ENCODE measurements at regions not wholly inside any gene's neighbourhood (a gene's known extent, or its start where the extent isn't known, plus 50 kb on each side); places are given as distances from the start of the nearest gene placed in this dataset.

GRCh38 chr1:38778521-38778920, 81.1 kb downstream of the RRAGC start:
- no peak overlapping the region for H3K4me3 Mint-ChIP-seq
- no peaks in the 10 kb centered on the region for H3K9me3 Mint-ChIP-seq
- Histone ChIP-seq H2AFZ (no peak overlapping the region), H3K4me1 (ENCODE audit: insufficient read depth) (peaks cover 20% of the 10 kb centered on the region; the same call in 1 of the 2 replicates), H3K79me2 (replicated peaks; ENCODE audit: insufficient read depth) (no peaks in the 10 kb centered on the region), H3K9me2 (ENCODE audit: insufficient read depth) (no peaks in the 10 kb centered on the region), H4K20me1 (replicated peaks; ENCODE audit: insufficient read depth) (no peaks in the 10 kb centered on the region), H3F3A (replicated peaks; ENCODE audit: low read depth) (no peaks in the 10 kb centered on the region), H3K4me2 (no peak overlapping the region), H3K36me3 (ENCODE audit: insufficient read depth) (no peaks in the 10 kb centered on the region), H3K27ac (ENCODE audit: low read depth) (no peak overlapping the region), H3K4me3 (no peak overlapping the region), H3K27me3 (ENCODE audit: insufficient read depth) (no peaks in the 10 kb centered on the region)
- H3K4me1 Mint-ChIP-seq = peaks cover 19% of the 10 kb centered on the region
- ATAC-seq (no peak), DNase-seq (ENCODE audit: low spot score) (no peak)
- no peaks in the 10 kb centered on the region for H3K27me3 Mint-ChIP-seq (ENCODE audit: insufficient read depth, low read depth, poor library complexity)
- no peaks in the 10 kb centered on the region for H3K36me3 Mint-ChIP-seq (ENCODE audit: low read depth)
- TF ChIP-seq CREB1 (CRISPR knock-in tag; IDR thresholded peaks at IDR 0.05; ENCODE audit: low read depth) = no peak
- no peak for TF ChIP-seq JUNB (IDR thresholded peaks at IDR 0.05; ENCODE audit: unreplicated experiment)
- TF ChIP-seq REST (IDR thresholded peaks at IDR 0.05; ENCODE audit: unreplicated experiment) = no peak
- TF ChIP-seq ZNF114 (CRISPR knock-in tag; IDR thresholded peaks at IDR 0.05) = no peak
- no peak for TF ChIP-seq NANOG (IDR thresholded peaks at IDR 0.05; ENCODE audit: borderline replicate concordance)
- no peak for TF ChIP-seq EZH2phosphoT487 (IDR thresholded peaks at IDR 0.05; ENCODE audit: unreplicated experiment)
- TF ChIP-seq STAT1 (IDR thresholded peaks at IDR 0.05; ENCODE audit: unreplicated experiment) = no peak
- TF ChIP-seq ZNF462 (CRISPR knock-in tag; IDR thresholded peaks at IDR 0.05) = no peak
- no peak overlapping the region for H3K27ac Mint-ChIP-seq

Data from GM23338 (cell line).